Neuronal stem cell (in vitro differentiated cells): ENCODE measurements at regions not wholly inside any gene's neighbourhood (a gene's known extent, or its start where the extent isn't known, plus 50 kb on each side); places are given as distances from the start of the nearest gene placed in this dataset.

Experiments
- DNase-seq: peaks from one replicate; pipeline ENCODE4 v3.0.0-alpha.2; 2013; ENCODE audit warnings: low spot score
- H2AFZ ChIP-seq: one replicate; pipeline ENCODE4 v1.6.1; 2013; ENCODE audit warnings: mild to moderate bottlenecking, low read length, inconsistent platforms
- H2AK5ac ChIP-seq: 2 replicates; pipeline ENCODE4 v1.6.1; 2013; ENCODE audit warnings: low read depth, mild to moderate bottlenecking, inconsistent platforms, low read length, moderate library complexity, mixed read lengths
- H2BK120ac ChIP-seq: 2 replicates; pipeline ENCODE4 v1.6.1; 2013; ENCODE audit warnings: low read depth, mild to moderate bottlenecking, inconsistent platforms, low read length, moderate library complexity, mixed read lengths
- H2BK12ac ChIP-seq: one replicate; pipeline ENCODE4 v1.6.1; 2013; ENCODE audit warnings: low read length, inconsistent platforms
- H2BK15ac ChIP-seq: 2 replicates; pipeline ENCODE4 v1.6.1; 2013; ENCODE audit warnings: mild to moderate bottlenecking, low read length, inconsistent platforms, mixed read lengths
- H2BK5ac ChIP-seq: one replicate; pipeline ENCODE4 v1.6.1; 2013; ENCODE audit warnings: inconsistent platforms, mild to moderate bottlenecking, low read length, moderate library complexity
- H3K14ac ChIP-seq: one replicate; pipeline ENCODE4 v1.6.1; 2013; ENCODE audit warnings: low read length, inconsistent platforms
- H3K18ac ChIP-seq: 2 replicates; pipeline ENCODE4 v1.6.1; 2013; ENCODE audit warnings: low read length, inconsistent platforms
- H3K23ac ChIP-seq: 2 replicates; pipeline ENCODE4 v1.6.1; 2013; ENCODE audit warnings: low read depth, mild to moderate bottlenecking, mixed read lengths, low read length, inconsistent platforms; ENCODE audit not compliant: poor library complexity
- H3K27ac ChIP-seq: replicated peaks from 3 replicates; pipeline ENCODE4 v1.5.1; 2013; ENCODE audit warnings: low read length, inconsistent platforms
- H3K27me3 ChIP-seq, 3 experiments: 2 replicates each; pipeline ENCODE4 v1.6.1; 2013; ENCODE audit warnings: low read length in 3 of 3, mild to moderate bottlenecking in 2 of 3, inconsistent platforms in 1 of 3, low read depth in 1 of 3, mixed read lengths in 1 of 3, moderate library complexity in 1 of 3; ENCODE audit not compliant: control insufficient read depth in 3 of 3, insufficient read depth in 3 of 3
- H3K36me3 ChIP-seq, 2 donors: replicated peaks in 1 of 2; 2 replicates each; pipeline ENCODE4 v1.6.1; 2013; ENCODE audit warnings: low read length in 2 of 2; ENCODE audit not compliant: control insufficient read depth in 2 of 2, insufficient read depth in 2 of 2
- H3K4ac ChIP-seq: 2 replicates; pipeline ENCODE4 v1.6.1; 2013; ENCODE audit warnings: inconsistent platforms, mild to moderate bottlenecking, low read length, moderate library complexity
- H3K4me1 ChIP-seq, 2 donors: 1 replicate in 1 of 2; 2 replicates in 1 of 2; pipeline ENCODE4 v1.6.1; 2013; ENCODE audit warnings: low read length in 2 of 2, low read depth in 1 of 2; ENCODE audit not compliant: control insufficient read depth in 2 of 2, insufficient read depth in 1 of 2
- H3K4me2 ChIP-seq: one replicate; pipeline ENCODE4 v1.6.1; 2013; ENCODE audit warnings: mild to moderate bottlenecking, low read length, inconsistent platforms; ENCODE audit not compliant: insufficient read depth, poor library complexity, severe bottlenecking
- H3K4me3 ChIP-seq, 2 donors: 2 replicates each; pipeline ENCODE4 v1.5.1; 2013; ENCODE audit warnings: low read length in 2 of 2, mild to moderate bottlenecking in 2 of 2, inconsistent platforms in 1 of 2, moderate library complexity in 1 of 2
- H3K79me1 ChIP-seq: one replicate; pipeline ENCODE4 v1.6.1; 2013; ENCODE audit warnings: low read depth, mild to moderate bottlenecking, inconsistent platforms, low read length, moderate library complexity
- H3K9ac ChIP-seq: one replicate; pipeline ENCODE4 v1.6.1; 2013; ENCODE audit warnings: mild to moderate bottlenecking, low read depth, low read length, inconsistent platforms; ENCODE audit not compliant: poor library complexity
- H3K9me3 ChIP-seq, 2 donors: replicated peaks in 1 of 2; 2 replicates each; pipeline versions ENCODE3 to v1.6.1; 2013; ENCODE audit warnings: low read length in 2 of 2, mild to moderate bottlenecking in 2 of 2, inconsistent platforms in 1 of 2, low read depth in 1 of 2, mixed read lengths in 1 of 2, moderate library complexity in 1 of 2; ENCODE audit not compliant: control insufficient read depth in 2 of 2, insufficient read depth in 1 of 2
- H4K8ac ChIP-seq: one replicate; pipeline ENCODE4 v1.6.1; 2013; ENCODE audit warnings: low read depth, mild to moderate bottlenecking, inconsistent platforms, low read length, moderate library complexity
- H4K91ac ChIP-seq: one replicate; pipeline ENCODE4 v1.6.1; 2013; ENCODE audit warnings: low read length, low read depth, mild to moderate bottlenecking, inconsistent platforms; ENCODE audit not compliant: poor library complexity
- WGBS, 2 donors: extraction: QIAGEN DNeasy Blood & Tissue Kit; methylation state at CpG; one replicate each; pipeline ENCODE4 v1.1.7; 2013; ENCODE audit warnings: missing lambda C conversion rate in 2 of 2, mixed read lengths in 1 of 2; ENCODE audit not compliant: insufficient read length in 2 of 2, insufficient replicate concordance in 1 of 2; ENCODE audit errors: extremely low coverage in 2 of 2; 5-methylcytosine and 5-hydroxymethylcytosine counted together

DNA sequence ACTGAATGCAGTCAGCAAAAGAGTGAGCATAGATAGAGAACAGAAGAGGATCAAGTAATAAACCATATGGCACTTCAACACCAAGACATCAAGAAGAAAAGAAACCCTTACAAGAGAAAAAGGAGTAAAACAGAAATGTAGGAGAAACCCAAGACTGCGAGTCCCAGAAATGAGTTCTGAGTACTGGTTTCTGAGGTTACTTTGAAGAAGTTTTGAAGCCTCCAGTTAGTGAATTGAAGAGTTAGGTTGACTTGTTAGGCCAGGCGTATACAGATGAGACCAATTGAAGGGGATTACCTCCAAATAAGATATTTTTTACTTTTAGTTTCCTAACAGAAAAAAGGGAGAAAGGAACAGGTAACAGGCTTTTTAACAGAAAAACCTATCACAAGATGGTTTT, 162.2 kb upstream of the SSTR1 start:
- no peak overlapping the region for H4K91ac ChIP-seq
- no peak overlapping the region for H3K18ac ChIP-seq
- no peaks in the 10 kb centered on the region for H3K79me1 ChIP-seq
- no CpG with 5 or more reads among the region's 2 CpGs for whole genome bisulfite sequencing, 2 donors
- H3K36me3 ChIP-seq = no peaks in the 10 kb centered on the region
- no peak overlapping the region for H3K4me3 ChIP-seq
- H3K4me2 ChIP-seq = no peak overlapping the region
- no peak overlapping the region for H4K8ac ChIP-seq
- no peak overlapping the region for H3K14ac ChIP-seq
- no peak overlapping the region for H3K23ac ChIP-seq
- no peak overlapping the region for H2BK12ac ChIP-seq
- no peaks in the 10 kb centered on the region for H3K4me1 ChIP-seq
- H3K27me3 ChIP-seq = no peaks in the 10 kb centered on the region
- H3K9ac ChIP-seq = no peak overlapping the region
- H2BK5ac ChIP-seq = no peak overlapping the region
- no peak overlapping the region for H2BK120ac ChIP-seq
- no peaks in the 10 kb centered on the region for H3K9me3 ChIP-seq
- H3K27ac ChIP-seq = no peak overlapping the region
- no peak overlapping the region for H2AK5ac ChIP-seq
- H2AFZ ChIP-seq = no peak overlapping the region
- no peak overlapping the region for H3K4ac ChIP-seq
- H2BK15ac ChIP-seq = no peak overlapping the region
- DNase-seq = no peak

DNA sequence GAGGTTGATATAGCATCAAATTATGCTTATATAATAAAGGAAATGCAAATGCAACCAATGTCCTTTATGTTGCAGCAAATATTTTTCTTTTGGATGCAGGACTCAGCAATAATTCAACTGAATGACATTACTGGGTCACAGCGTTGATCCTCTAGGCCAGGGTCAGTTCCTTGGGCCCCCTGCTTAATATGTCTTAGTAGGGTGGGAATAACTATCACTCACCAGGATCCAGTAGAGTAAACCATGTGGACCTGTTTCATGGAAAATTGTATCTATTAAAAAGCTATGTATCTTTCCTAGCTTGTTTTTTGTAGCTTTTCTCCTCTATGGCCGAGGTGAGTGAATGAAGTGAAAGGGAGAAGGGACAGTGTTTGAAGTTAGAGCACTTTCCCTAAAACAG, 161.5 kb upstream of the SSTR1 start:
- H3K18ac ChIP-seq = no peak overlapping the region
- no peak overlapping the region for H3K23ac ChIP-seq
- no peak overlapping the region for H4K91ac ChIP-seq
- no peak overlapping the region for H2BK120ac ChIP-seq
- no peak overlapping the region for H3K4me3 ChIP-seq
- no peaks in the 10 kb centered on the region for H3K79me1 ChIP-seq
- H3K27me3 ChIP-seq = no peaks in the 10 kb centered on the region
- no peak overlapping the region for H2BK12ac ChIP-seq
- no peak for DNase-seq
- no peak overlapping the region for H3K27ac ChIP-seq
- no CpG with 5 or more reads among the region's 2 CpGs for WGBS, 2 donors
- H3K14ac ChIP-seq = no peak overlapping the region
- H3K4me2 ChIP-seq = no peak overlapping the region
- no peak overlapping the region for H4K8ac ChIP-seq
- H3K9me3 ChIP-seq = no peaks in the 10 kb centered on the region
- no peak overlapping the region for H2AK5ac ChIP-seq
- H2AFZ ChIP-seq = no peak overlapping the region
- H3K4me1 ChIP-seq = no peaks in the 10 kb centered on the region
- H2BK15ac ChIP-seq = no peak overlapping the region
- H3K9ac ChIP-seq = no peak overlapping the region
- H3K4ac ChIP-seq = no peak overlapping the region
- H2BK5ac ChIP-seq = no peak overlapping the region
- no peaks in the 10 kb centered on the region for H3K36me3 ChIP-seq

DNA sequence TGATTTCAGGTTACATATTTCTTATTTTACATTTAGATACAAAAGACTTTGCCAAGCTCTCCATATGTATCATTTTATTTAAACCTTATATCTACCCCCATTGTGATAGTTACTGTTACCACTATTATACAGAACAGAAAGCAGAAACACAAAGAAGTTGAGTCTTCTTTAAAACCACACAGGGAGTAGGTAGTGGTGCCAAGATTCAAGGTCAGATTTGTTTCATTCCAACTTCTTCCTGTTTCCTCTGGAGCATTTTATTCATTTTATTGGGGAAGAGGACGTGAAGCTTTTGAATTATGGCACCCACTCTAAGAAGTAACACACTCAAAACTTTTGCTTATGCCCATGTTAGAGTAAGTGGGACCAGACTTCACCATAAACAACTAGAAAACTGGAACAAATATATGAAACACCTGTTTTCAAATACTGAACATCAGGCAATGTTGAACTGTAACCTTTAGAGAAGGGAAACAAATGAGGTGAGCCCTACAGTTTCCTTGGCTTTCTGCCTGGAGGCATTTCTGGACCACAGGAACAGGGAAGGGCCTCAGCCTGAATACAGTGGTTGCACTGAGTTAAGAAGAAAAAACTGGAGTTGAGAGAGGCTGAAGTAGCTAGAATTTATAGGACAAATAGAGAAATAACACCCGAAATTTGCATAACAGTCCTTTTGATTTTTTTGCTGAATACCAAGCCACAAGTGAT, 160.4 kb upstream of the SSTR1 start:
- Histone ChIP-seq H3K9ac (no peak overlapping the region), H4K8ac (no peak overlapping the region), H3K27ac (no peak overlapping the region), H3K4me2 (no peak overlapping the region), H2BK12ac (no peak overlapping the region), H2BK5ac (no peak overlapping the region), H3K14ac (no peak overlapping the region), H2AFZ (no peak overlapping the region), H3K4ac (no peak overlapping the region), H2BK120ac (no peak overlapping the region), H3K4me3 (no peak overlapping the region), H3K4me1 (no peaks in the 10 kb centered on the region), H3K9me3 (no peaks in the 10 kb centered on the region), H3K27me3 (no peaks in the 10 kb centered on the region), H3K18ac (no peak overlapping the region), H4K91ac (no peak overlapping the region), H3K79me1 (no peaks in the 10 kb centered on the region), H3K23ac (no peak overlapping the region), H3K36me3 (no peaks in the 10 kb centered on the region), H2AK5ac (no peak overlapping the region), H2BK15ac (no peak overlapping the region)
- no peak for DNase-seq
- no CpG with 5 or more reads among the region's 2 CpGs for WGBS, 2 donors

DNA sequence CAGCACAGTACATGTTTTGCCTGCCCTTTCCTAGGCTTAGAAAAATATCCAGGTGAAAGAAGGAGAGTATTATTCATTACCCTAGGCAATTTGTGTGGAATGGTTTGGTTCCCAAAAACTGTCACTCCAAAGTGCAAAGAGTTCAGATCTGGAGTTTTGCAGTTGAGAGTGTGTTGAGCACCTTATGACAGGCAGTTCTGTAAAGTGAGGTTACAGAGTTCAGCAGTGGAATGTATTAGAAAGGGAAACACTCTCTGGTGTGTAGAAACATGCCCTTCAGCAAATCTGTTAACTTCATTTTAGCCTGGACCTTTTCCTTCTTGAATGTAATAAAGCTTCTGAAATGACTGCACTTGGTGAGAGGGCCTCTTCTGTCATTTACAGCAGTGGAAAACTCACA, 154.0 kb upstream of the SSTR1 start:
- no peak overlapping the region for H2BK15ac ChIP-seq
- H4K91ac ChIP-seq = no peak overlapping the region
- H3K4me3 ChIP-seq = no peak overlapping the region
- no peak overlapping the region for H2BK12ac ChIP-seq
- H3K9ac ChIP-seq = no peak overlapping the region
- no peak overlapping the region for H2BK120ac ChIP-seq
- no peak for DNase-seq
- H2AK5ac ChIP-seq = no peak overlapping the region
- H3K4me2 ChIP-seq = no peak overlapping the region
- H3K4me1 ChIP-seq = no peaks in the 10 kb centered on the region
- no peak overlapping the region for H3K27ac ChIP-seq
- H3K36me3 ChIP-seq = no peaks in the 10 kb centered on the region
- H3K4ac ChIP-seq = no peak overlapping the region
- no peak overlapping the region for H3K18ac ChIP-seq
- no peaks in the 10 kb centered on the region for H3K9me3 ChIP-seq
- H2BK5ac ChIP-seq = no peak overlapping the region
- no peak overlapping the region for H3K14ac ChIP-seq
- H2AFZ ChIP-seq = no peak overlapping the region
- no peak overlapping the region for H3K23ac ChIP-seq
- no peaks in the 10 kb centered on the region for H3K27me3 ChIP-seq
- no peak overlapping the region for H4K8ac ChIP-seq
- H3K79me1 ChIP-seq = no peaks in the 10 kb centered on the region
